ENCODE measurements at regions not wholly inside any gene's neighbourhood (a gene's known extent, or its start where the extent isn't known, plus 50 kb on each side); places are given as distances from the start of the nearest gene placed in this dataset.

GRCh38 chr4:35709080-35709479 lies 535.2 kb downstream of the ARAP2 start:
- TF ChIP-seq EP300 (IDR thresholded peaks at IDR 0.05) (no peak), CTCF (IDR thresholded peaks at IDR 0.05) (no peak)

Data from stomach (tissue), 4 donors.